ENCODE measurements at regions not wholly inside any gene's neighbourhood (a gene's known extent, or its start where the extent isn't known, plus 50 kb on each side); places are given as distances from the start of the nearest gene placed in this dataset.

DNA sequence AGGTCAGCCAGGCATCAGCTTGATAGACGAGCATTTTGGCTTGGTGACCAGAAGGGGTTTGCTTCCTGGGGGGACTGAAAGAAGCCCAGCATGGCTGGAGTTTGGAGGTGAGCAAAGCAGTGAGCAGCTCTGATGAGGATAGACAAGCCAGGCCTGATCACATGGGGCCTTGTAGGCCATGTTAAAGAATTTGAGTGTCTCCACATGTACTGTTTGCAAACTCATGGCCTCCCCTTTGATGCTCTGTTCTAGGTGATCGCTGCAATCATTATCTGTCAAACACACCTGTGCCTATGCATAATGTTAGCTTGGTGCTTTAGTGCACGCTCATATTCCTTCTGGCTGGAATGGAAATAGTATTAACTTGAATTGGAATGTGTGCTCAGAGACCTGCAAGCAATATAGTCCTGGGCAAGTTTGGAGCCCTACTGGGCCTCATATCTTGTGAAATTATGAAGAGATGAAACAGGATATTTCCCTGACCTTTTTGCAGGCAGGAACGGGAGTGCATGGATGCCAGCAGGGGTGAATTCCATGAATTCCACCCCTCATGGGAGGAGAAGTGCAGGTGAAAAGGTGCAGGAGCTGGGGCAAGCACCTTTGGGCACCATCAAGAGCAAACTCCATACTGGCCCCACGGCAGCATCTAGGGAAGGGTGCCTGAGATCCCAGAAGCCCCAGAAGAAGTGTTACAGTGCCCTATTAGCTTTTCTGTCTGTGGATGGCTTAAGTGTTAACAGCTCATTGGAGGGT is 480.5 kb downstream of the EPM2A start:
- no peak for TF ChIP-seq POLR2AphosphoS5 (IDR thresholded peaks at IDR 0.05; ENCODE audit: low read depth)
- TF ChIP-seq, protein P1, sequence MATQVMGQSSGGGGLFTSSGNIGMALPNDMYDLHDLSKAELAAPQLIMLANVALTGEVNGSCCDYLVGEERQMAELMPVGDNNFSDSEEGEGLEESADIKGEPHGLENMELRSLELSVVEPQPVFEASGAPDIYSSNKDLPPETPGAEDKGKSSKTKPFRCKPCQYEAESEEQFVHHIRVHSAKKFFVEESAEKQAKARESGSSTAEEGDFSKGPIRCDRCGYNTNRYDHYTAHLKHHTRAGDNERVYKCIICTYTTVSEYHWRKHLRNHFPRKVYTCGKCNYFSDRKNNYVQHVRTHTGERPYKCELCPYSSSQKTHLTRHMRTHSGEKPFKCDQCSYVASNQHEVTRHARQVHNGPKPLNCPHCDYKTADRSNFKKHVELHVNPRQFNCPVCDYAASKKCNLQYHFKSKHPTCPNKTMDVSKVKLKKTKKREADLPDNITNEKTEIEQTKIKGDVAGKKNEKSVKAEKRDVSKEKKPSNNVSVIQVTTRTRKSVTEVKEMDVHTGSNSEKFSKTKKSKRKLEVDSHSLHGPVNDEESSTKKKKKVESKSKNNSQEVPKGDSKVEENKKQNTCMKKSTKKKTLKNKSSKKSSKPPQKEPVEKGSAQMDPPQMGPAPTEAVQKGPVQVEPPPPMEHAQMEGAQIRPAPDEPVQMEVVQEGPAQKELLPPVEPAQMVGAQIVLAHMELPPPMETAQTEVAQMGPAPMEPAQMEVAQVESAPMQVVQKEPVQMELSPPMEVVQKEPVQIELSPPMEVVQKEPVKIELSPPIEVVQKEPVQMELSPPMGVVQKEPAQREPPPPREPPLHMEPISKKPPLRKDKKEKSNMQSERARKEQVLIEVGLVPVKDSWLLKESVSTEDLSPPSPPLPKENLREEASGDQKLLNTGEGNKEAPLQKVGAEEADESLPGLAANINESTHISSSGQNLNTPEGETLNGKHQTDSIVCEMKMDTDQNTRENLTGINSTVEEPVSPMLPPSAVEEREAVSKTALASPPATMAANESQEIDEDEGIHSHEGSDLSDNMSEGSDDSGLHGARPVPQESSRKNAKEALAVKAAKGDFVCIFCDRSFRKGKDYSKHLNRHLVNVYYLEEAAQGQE (IDR thresholded peaks at IDR 0.05; ENCODE audit: unreplicated experiment), result no peak

Measured in GM23338 (cell line).